ENCODE measurements at regions not wholly inside any gene's neighbourhood (a gene's known extent, or its start where the extent isn't known, plus 50 kb on each side); places are given as distances from the start of the nearest gene placed in this dataset.

- intact Hi-C loops (cut with DNase I) = no loop called here
- DNase-seq (ENCODE audit: missing footprints) = no peak
- no peak for ATAC-seq
Observed at GRCh38 chr22:22993184-22993583, 77.1 kb upstream of the GNAZ start.

- intact Hi-C loops (cut with DNase I) = no loop called here
- no peak for DNase-seq (ENCODE audit: missing footprints)
- no peak for ATAC-seq
Observed at GRCh38 chr22:22995166-22995565, 75.2 kb upstream of the GNAZ start.

DNA sequence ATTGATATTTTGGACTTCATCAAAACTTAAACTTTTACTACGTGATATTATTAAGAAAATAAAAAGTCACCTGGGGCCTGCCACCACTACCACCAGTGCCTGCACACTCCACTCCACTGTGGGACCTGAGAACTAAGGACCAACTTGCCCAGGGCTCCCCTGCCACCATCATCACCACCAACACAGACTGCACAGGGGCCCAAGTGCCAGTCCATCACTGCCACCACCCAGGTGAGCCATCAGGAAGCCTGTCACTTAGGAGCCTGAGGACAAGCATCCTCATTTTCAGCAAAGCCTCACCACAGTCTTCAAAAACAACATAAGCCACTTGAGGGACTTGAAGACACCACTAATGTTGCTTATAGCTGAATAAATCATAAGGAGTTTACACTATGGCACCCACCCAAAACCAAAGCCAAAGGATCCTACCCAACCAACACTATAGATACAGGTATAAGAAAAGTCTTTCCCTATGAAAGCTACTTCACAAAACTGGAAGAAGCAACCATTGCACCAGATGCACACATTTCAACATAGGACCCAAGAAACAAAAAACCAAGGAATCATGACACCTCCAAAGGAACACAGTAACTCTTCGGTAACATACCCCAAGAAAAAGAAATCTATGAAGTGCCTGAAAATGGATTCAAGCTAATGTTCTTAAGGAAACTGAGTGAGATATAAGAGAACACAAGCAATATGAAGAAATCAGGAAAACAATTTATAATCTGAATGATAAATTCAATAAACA lies 73.6 kb upstream of the GNAZ start:
- DNase-seq (ENCODE audit: missing footprints) = no peak
- ATAC-seq = no peak
- intact Hi-C loops (cut with DNase I) = no loop called here

DNA sequence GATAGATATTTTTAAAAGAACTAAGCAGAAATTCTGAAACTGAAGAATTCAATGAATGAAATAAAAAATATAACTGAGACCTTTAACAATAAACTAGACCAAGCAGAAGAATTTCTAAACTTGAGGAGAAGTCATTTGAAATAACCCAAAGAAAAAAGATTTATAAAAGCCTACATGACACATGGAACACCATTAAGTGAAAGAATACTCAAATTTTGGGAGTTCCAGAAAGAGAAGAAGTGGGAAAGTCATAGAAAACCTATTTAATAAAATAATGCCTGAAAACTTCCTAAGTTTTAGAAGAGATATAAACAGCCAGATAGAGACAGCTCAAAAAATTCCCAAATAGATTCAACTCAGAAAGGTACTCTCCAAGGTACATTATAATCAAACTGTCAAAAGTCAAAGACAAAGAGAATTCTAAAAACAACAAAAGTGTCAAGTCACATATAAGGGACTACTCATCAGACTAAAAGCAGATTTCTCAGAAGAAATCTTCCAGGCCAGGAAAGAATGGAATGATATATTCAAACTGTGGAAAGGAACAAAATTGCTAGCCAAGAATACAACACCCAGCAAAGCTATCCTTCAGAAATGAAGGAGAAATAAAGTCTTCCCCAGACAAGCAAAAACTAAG lies 72.9 kb upstream of the GNAZ start:
- ATAC-seq (no peak), DNase-seq (ENCODE audit: missing footprints) (no peak)
- intact Hi-C loops (cut with DNase I) = no loop called here

- DNase-seq (ENCODE audit: missing footprints) = no peak
Observed at GRCh38 chr22:22997988-22998387, 72.3 kb upstream of the GNAZ start.

GRCh38 chr22:22999523-22999922 lies 70.8 kb upstream of the GNAZ start:
- ATAC-seq (no peak), DNase-seq (ENCODE audit: missing footprints) (no peak)
- intact Hi-C loops (cut with DNase I) = no loop called here

More at GRCh38 chr22:22997988-22998387, 72.3 kb upstream of the GNAZ start:
- intact Hi-C loops (cut with DNase I) = no loop called here
- no peak for ATAC-seq

DNA sequence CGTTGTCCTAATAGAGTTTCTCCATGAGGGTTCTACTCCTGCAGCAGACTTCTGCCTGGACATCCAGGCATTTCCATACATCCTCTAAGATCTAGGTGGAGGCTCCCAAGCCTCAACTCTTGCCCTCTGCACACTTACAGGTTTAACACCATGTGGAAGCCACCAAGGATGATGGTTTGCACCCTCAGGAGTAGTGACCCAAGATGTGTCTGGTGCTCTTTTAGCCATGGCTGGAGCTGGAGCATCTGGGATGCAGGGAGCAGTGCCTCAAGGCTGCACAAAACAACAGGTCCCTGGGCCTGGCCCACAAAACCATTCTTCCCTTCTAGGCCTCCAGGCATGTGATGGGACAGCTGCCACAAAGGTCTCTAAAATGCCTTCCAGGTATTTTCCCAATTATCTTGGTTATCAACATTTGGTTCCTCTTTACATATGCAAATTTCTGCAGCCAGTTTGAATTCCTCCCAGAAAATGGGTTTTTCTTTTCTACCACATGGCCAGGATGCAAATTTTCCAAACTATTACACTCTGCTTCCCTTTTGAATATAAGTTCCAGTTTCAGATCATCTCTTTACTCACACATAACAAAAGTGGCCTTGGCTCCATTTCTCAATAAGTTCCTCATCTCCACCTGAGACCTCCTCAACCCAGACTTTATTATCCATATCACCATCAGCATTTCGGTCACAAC lies 69.5 kb upstream of the GNAZ start:
- no peak for DNase-seq (ENCODE audit: missing footprints)
- no peak for ATAC-seq
- intact Hi-C loops (cut with DNase I) = no loop called here

GRCh38 chr22:23001463-23001862 lies 68.9 kb upstream of the GNAZ start:
- ATAC-seq = no peak
- DNase-seq (ENCODE audit: missing footprints) = no peak
- intact Hi-C loops (cut with DNase I) = no loop called here

DNA sequence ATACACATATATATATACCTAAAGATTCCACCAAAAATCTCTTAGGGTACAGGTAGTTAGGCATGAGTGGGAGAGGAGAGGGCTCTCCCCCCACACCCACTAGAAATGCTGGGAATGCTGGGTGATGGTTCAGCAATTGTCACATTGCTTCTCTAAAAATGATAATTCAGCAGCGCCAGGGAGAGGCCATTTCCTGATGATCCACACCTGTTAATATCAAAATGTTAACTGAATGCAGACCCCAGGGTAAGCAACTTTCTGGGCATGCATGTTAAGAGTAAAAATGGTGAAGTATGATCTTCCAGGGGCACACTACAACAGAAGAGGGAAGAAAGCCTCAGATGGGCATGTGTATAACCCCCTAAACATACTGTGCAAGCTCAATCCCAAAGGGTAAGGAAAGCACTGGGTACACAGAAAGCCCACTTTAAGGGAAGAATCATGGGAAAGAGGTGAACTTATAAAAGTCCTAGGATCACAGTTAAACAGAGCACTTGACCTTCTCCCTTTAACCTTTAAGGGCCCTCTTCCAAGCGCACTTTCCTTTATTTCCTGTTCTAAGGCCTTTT lies 67.6 kb upstream of the GNAZ start:
- ATAC-seq (no peak), DNase-seq (ENCODE audit: missing footprints) (no peak)
- intact Hi-C loops (cut with DNase I) = no loop called here

GRCh38 chr22:23007823-23008222 lies 62.5 kb upstream of the GNAZ start:
- ATAC-seq (no peak), DNase-seq (ENCODE audit: missing footprints) (no peak)
- intact Hi-C loops (cut with DNase I) = no loop called here

GRCh38 chr22:23008896-23009295 lies 61.4 kb upstream of the GNAZ start:
- intact Hi-C loops (cut with DNase I) = no loop called here
- ATAC-seq = no peak
- no peak for DNase-seq (ENCODE audit: missing footprints)

Measured in Right ventricle myocardium inferior (tissue), 1 donor.